Uterus (tissue), 3 donors: ENCODE measurements at regions not wholly inside any gene's neighbourhood (a gene's known extent, or its start where the extent isn't known, plus 50 kb on each side); places are given as distances from the start of the nearest gene placed in this dataset.
"Not testable (repeated sequence)": the region's sequence is repeated elsewhere in the genome, so short reads cannot be mapped to it uniquely, and the experiment has no call there.

Source experiments
- DNase-seq, 2 donors: peaks; one replicate each; pipeline ENCODE4 v3.0.0-alpha.2; 2019 to 2020
- H3K27ac ChIP-seq, 2 donors: fragments of 200-600 bp; sonication (generic); 1 replicate in 1 of 2; 2 replicates in 1 of 2; pipeline ENCODE4 v1.5.1; 2016 to 2018
- H3K27me3 ChIP-seq, 2 donors: fragments of 200-600 bp; sonication (generic); one replicate each; pipeline ENCODE4 v1.5.1; 2018 to 2019; ENCODE audit warnings: control low read depth in 1 of 2
- H3K36me3 ChIP-seq, 2 donors: fragments of 200-600 bp; sonication (generic); one replicate each; pipeline ENCODE4 v1.5.1; 2019; ENCODE audit warnings: control low read depth in 1 of 2
- H3K4me1 ChIP-seq, 2 donors: fragments of 200-600 bp; sonication (generic); one replicate each; pipeline ENCODE4 v1.5.1; 2018 to 2019; ENCODE audit warnings: control low read depth in 1 of 2
- H3K4me3 ChIP-seq, 2 donors: fragments of 200-600 bp; sonication (generic); 1 replicate in 1 of 2; 2 replicates in 1 of 2; pipeline ENCODE4 v1.5.1; 2018 to 2019; ENCODE audit warnings: mild to moderate bottlenecking in 1 of 2
- H3K9me3 ChIP-seq, 2 donors: fragments of 200-600 bp; sonication (generic); one replicate each; pipeline ENCODE4 v1.5.1; 2019; ENCODE audit warnings: control low read depth in 1 of 2
- POLR2A ChIP-seq, 2 donors: fragments of 450-650 bp; IDR thresholded peaks; one replicate each; pipeline ENCODE4 v1.6.1; 2016; ENCODE audit warnings: antibody characterized with exemption in 2 of 2, mild to moderate bottlenecking in 1 of 2, moderate library complexity in 1 of 2
- intact Hi-C: fragments of 100-400 bp; cut with DNase I; formaldehyde crosslinking; loops from one replicate; pipeline ENCODE4 v1.15.1; 2023; ENCODE audit warnings: low total_unique reads
- TF ChIP-seq, protein P1 (sequence below), 4 experiments: fragments of 200-600 bp in 2 of 4; fragments of 450-650 bp in 2 of 4; sonication (generic) in 2 of 4; IDR thresholded peaks; one replicate each; pipeline ENCODE4 v1.5.1; 2016 to 2019; ENCODE audit warnings: antibody characterized with exemption in 4 of 4, mild to moderate bottlenecking in 2 of 4, moderate library complexity in 1 of 4
- donor health status: DM: yes; HTN: yes; CAD: no.

GRCh38 chr3:80753021-80753420 is 985.2 kb upstream of the ROBO1 start:
- no peak overlapping the region for H3K4me3 ChIP-seq
- no peaks in the 10 kb centered on the region for H3K9me3 ChIP-seq
- H3K27me3 ChIP-seq = no peaks in the 10 kb centered on the region
- DNase-seq = no peak
- no peaks in the 10 kb centered on the region for H3K4me1 ChIP-seq
- TF ChIP-seq, protein P1, sequence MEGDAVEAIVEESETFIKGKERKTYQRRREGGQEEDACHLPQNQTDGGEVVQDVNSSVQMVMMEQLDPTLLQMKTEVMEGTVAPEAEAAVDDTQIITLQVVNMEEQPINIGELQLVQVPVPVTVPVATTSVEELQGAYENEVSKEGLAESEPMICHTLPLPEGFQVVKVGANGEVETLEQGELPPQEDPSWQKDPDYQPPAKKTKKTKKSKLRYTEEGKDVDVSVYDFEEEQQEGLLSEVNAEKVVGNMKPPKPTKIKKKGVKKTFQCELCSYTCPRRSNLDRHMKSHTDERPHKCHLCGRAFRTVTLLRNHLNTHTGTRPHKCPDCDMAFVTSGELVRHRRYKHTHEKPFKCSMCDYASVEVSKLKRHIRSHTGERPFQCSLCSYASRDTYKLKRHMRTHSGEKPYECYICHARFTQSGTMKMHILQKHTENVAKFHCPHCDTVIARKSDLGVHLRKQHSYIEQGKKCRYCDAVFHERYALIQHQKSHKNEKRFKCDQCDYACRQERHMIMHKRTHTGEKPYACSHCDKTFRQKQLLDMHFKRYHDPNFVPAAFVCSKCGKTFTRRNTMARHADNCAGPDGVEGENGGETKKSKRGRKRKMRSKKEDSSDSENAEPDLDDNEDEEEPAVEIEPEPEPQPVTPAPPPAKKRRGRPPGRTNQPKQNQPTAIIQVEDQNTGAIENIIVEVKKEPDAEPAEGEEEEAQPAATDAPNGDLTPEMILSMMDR (IDR thresholded peaks at IDR 0.05) = no peak
- TF ChIP-seq POLR2A (IDR thresholded peaks at IDR 0.05) = no peak
- intact Hi-C loops = no loop called here
- no peak overlapping the region for H3K27ac ChIP-seq
- no peaks in the 10 kb centered on the region for H3K36me3 ChIP-seq

GRCh38 chr3:80750637-80751036 is 982.8 kb upstream of the ROBO1 start:
- H3K27ac ChIP-seq = no peak overlapping the region
- DNase-seq = no peak
- intact Hi-C loops = no loop called here
- H3K4me3 ChIP-seq = no peak overlapping the region
- H3K9me3 ChIP-seq = no peaks in the 10 kb centered on the region
- no peaks in the 10 kb centered on the region for H3K36me3 ChIP-seq
- no peaks in the 10 kb centered on the region for H3K27me3 ChIP-seq
- TF ChIP-seq, protein P1 (IDR thresholded peaks at IDR 0.05) = no peak
- TF ChIP-seq POLR2A (IDR thresholded peaks at IDR 0.05) = no peak
- H3K4me1 ChIP-seq = no peaks in the 10 kb centered on the region

DNA sequence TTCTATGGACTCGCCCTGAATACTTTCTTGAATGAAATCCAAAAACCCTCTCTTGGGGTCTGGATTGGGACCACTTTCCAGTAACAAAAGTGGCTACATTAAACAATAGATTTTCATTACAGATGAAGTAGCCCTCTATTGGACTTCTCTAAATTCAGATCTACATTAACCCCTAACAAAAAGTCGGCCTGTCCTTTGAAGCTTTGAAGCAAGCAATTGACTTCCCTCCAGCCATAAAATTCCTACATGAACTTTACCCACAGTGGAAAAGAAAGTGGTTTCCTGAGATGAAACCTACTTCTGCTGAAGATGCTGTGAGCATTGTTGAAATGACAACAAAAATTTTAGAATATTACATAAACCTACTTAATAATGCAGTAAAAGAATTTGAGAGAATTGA is 967.1 kb upstream of the ROBO1 start:
- no peaks in the 10 kb centered on the region for H3K9me3 ChIP-seq
- no peak for DNase-seq
- no peaks in the 10 kb centered on the region for H3K36me3 ChIP-seq
- no peaks in the 10 kb centered on the region for H3K4me1 ChIP-seq
- intact Hi-C loops = no loop called here
- H3K4me3 ChIP-seq = no peak overlapping the region
- no peaks in the 10 kb centered on the region for H3K27me3 ChIP-seq
- no peak overlapping the region for H3K27ac ChIP-seq
- TF ChIP-seq, protein P1 (IDR thresholded peaks at IDR 0.05) = no peak
- TF ChIP-seq POLR2A (IDR thresholded peaks at IDR 0.05) = no peak

DNA sequence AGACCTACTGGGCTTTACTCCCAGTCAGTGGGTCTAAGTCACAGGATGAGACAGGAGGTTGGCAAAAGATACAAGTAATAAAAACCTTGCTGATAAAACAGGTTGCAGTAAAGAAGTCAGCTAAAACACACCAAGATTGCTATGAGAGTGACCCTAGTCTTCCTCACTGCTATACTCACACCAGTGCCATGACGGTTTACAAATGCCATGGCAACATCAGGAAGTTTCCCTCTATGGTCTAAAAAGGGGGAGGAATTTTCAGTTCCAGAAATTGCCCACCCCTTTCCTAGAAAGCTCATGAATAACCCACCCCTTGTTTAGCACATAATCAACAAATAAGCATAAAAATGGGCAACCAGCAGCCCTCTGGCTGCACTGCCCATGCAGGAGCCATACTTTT is 966.7 kb upstream of the ROBO1 start:
- no peak overlapping the region for H3K27ac ChIP-seq
- no peaks in the 10 kb centered on the region for H3K27me3 ChIP-seq
- no peaks in the 10 kb centered on the region for H3K36me3 ChIP-seq
- TF ChIP-seq POLR2A (IDR thresholded peaks at IDR 0.05) = no peak
- TF ChIP-seq, protein P1 (IDR thresholded peaks at IDR 0.05) = no peak
- H3K4me1 ChIP-seq = no peaks in the 10 kb centered on the region
- H3K9me3 ChIP-seq = no peaks in the 10 kb centered on the region
- no peak overlapping the region for H3K4me3 ChIP-seq
- intact Hi-C loops = no loop called here
- no peak for DNase-seq

GRCh38 chr3:80733522-80734176 is 965.9 kb upstream of the ROBO1 start:
- DNase-seq = no peak
- H3K4me1 ChIP-seq = no peaks in the 10 kb centered on the region

GRCh38 chr3:80727561-80727960 is 959.8 kb upstream of the ROBO1 start:
- DNase-seq, intact Hi-C loops, H3K27ac ChIP-seq, H3K9me3 ChIP-seq, H3K36me3 ChIP-seq, H3K4me3 ChIP-seq, H3K4me1 ChIP-seq, H3K27me3 ChIP-seq: not testable (repeated sequence)

More at GRCh38 chr3:80733522-80734176, 965.9 kb upstream of the ROBO1 start:
- Histone ChIP-seq H3K27ac (no peak overlapping the region), H3K9me3 (no peaks in the 10 kb centered on the region), H3K36me3 (no peaks in the 10 kb centered on the region), H3K4me3 (no peak overlapping the region), H3K27me3 (no peaks in the 10 kb centered on the region)
- no peak for TF ChIP-seq POLR2A (IDR thresholded peaks at IDR 0.05)
- intact Hi-C loops = no loop called here

DNA sequence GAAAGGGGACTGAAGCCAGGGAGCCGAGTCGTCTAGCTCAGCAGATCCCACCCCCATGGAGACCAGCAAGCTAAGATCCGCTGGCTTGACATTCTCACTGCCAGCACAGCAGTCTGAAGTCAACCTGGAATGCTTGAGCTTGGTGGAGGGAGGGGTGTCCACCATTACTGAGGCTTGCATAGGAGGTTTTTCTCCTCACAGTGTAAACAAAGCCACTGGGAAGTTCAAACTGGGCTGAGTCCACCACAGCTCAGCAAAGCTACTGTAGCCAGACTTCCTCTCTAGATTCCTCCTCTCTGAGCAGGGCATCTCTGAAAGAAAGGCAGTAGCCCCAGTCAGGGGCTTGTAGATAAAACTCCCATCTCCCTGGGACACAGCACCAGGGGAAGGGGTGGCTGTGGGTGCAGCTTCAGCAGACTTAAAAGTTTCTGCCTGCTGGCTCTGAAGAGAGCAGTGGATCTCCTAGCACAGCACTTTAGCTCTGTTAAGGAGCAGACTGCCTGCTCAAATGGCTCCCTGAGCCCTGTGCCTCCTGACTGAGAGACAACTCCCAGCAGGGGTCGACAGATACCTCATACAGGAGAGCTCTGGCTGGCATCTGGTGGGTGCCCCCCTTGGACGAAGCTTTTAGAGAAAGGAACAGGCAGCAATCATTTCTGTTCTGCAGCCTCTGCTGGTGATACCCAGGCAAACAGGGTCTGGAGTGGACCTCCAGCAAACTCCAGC is 942.0 kb upstream of the ROBO1 start:
- H3K4me1 ChIP-seq, DNase-seq, intact Hi-C loops, H3K27ac ChIP-seq, H3K36me3 ChIP-seq, H3K4me3 ChIP-seq, H3K9me3 ChIP-seq, H3K27me3 ChIP-seq: not testable (repeated sequence)
